A549 (cell line): ENCODE measurements at regions not wholly inside any gene's neighbourhood (a gene's known extent, or its start where the extent isn't known, plus 50 kb on each side); places are given as distances from the start of the nearest gene placed in this dataset.
A peak's percentile ranks its signal among the peaks of the same experiment; 100 is the strongest.

Source experiments
- ATAC-seq, 2 experiments: fragments of 200-7000 bp in 1 of 2; fragments of >200 bp in 1 of 2; cut with Nextera tagmentation in 1 of 2; cut with Tn5 transposase in 1 of 2; 3 replicates each; pipeline versions ENCODE4 v1.8.0 to v1.9.1; 2018 to 2020; ENCODE audit warnings: mild to moderate bottlenecking in 1 of 2, moderate library complexity in 1 of 2
- CTCF ChIA-PET: fragments of 300-600 bp; sonication (Branson Sonifier 250); formaldehyde crosslinking; extraction: SDS; loops from one replicate; lab custom pipeline; 2021; ENCODE audit warnings: antibody characterized with exemption, inconsistent platforms; lab: Yijun Ruan, JAX
- POLR2A ChIA-PET: fragments of 350-600 bp; formaldehyde crosslinking; extraction: SDS; loops from one replicate; lab custom pipeline; 2021; ENCODE audit warnings: antibody characterized with exemption, inconsistent platforms; lab: Yijun Ruan, JAX
- DNase-seq, 2 experiments: peaks; one replicate each; pipeline versions ENCODE4 v3.0.0 to v3.0.0-alpha.2; 2011 to 2016; ENCODE audit warnings: low read depth in 1 of 2, low spot score in 1 of 2
- FAIRE-seq: peaks from 2 replicates; lab custom pipeline; 2011; peaks lifted over from hg19 to GRCh38; lab: Jason Lieb, UNC
- H3K27ac ChIP-seq, 2 experiments: fragments of >200 bp; sonication (Bioruptor Twin); formaldehyde crosslinking; 3 replicates each; pipeline ENCODE4 v1.5.1; 2016 to 2017
- H3K4me1 ChIP-seq: fragments of >200 bp; sonication (Bioruptor Twin); formaldehyde crosslinking; 3 replicates; pipeline ENCODE4 v1.6.1; 2016
- H3K4me2 ChIP-seq: fragments of >200 bp; sonication (Bioruptor Twin); formaldehyde crosslinking; 3 replicates; pipeline ENCODE4 v1.6.1; 2016
- H3K4me3 ChIP-seq: fragments of >200 bp; sonication (Bioruptor Twin); formaldehyde crosslinking; 3 replicates; pipeline ENCODE4 v1.5.1; 2016
- H3K9me3 ChIP-seq: fragments of >200 bp; sonication (Bioruptor Twin); formaldehyde crosslinking; 3 replicates; pipeline ENCODE4 v1.6.1; 2016
- ATOH8 ChIP-seq: fragments of 250-450 bp; sonication (Bioruptor Pico); IDR thresholded peaks from 2 replicates; pipeline ENCODE4 v1.5.0; 2020; ENCODE audit warnings: low read depth, mild to moderate bottlenecking, moderate library complexity
- CEBPB ChIP-seq, 2 experiments: fragments of >200 bp in 1 of 2; sonication (Bioruptor Twin) in 1 of 2; formaldehyde crosslinking in 1 of 2; IDR thresholded peaks; 2 replicates each; pipeline ENCODE4 v1.6.1; 2012 to 2016
- EHF ChIP-seq: fragments of 250-450 bp; sonication (Bioruptor Pico); IDR thresholded peaks from 2 replicates; pipeline ENCODE4 v1.5.0; 2020; ENCODE audit warnings: mild to moderate bottlenecking
- ESRRA ChIP-seq: fragments of 150-350 bp; IDR thresholded peaks from 2 replicates; pipeline ENCODE4 v1.6.1; 2014; ENCODE audit warnings: mild to moderate bottlenecking, low read length, borderline replicate concordance
- FOSB ChIP-seq: fragments of 250-450 bp; sonication (Bioruptor Pico); IDR thresholded peaks from 2 replicates; pipeline ENCODE4 v1.5.0; 2020; ENCODE audit warnings: mild to moderate bottlenecking, moderate library complexity
- FOSL2 ChIP-seq, 2 experiments: fragments of 450-650 bp in 1 of 2; fragments of >200 bp in 1 of 2; sonication (Bioruptor Twin) in 1 of 2; formaldehyde crosslinking; IDR thresholded peaks; 2 replicates each; pipeline versions ENCODE4 v1.5.0 to v1.6.1; 2016 to 2020; ENCODE audit warnings: mild to moderate bottlenecking in 1 of 2, moderate library complexity in 1 of 2
- HES2 ChIP-seq: fragments of >200 bp; sonication (Bioruptor Twin); formaldehyde crosslinking; IDR thresholded peaks from 2 replicates; pipeline ENCODE4 v1.6.1; 2016
- MAFK ChIP-seq: fragments of 450-650 bp; IDR thresholded peaks from 2 replicates; pipeline ENCODE4 v1.6.1; 2014; ENCODE audit not compliant: partially characterized antibody
- MAZ ChIP-seq: fragments of 150-350 bp; IDR thresholded peaks from 2 replicates; pipeline ENCODE4 v1.6.1; 2014; ENCODE audit warnings: antibody characterized with exemption, low read depth, low read length, borderline replicate concordance
- MYC ChIP-seq: IDR thresholded peaks from 2 replicates; pipeline ENCODE4 v1.6.1; 2012; ENCODE audit warnings: mild to moderate bottlenecking, inconsistent platforms, low read length, improper control_type of control experiment, borderline replicate concordance
- NFE2L2 ChIP-seq: fragments of 150-350 bp; conservative IDR thresholded peaks from 2 replicates; pipeline ENCODE4 v1.6.1; 2014; ENCODE audit warnings: low read length
- NPAS2 ChIP-seq: fragments of 250-450 bp; sonication (Bioruptor Pico); IDR thresholded peaks from 2 replicates; pipeline ENCODE4 v1.8.0; 2022; ENCODE audit warnings: mild to moderate bottlenecking, moderate library complexity, borderline replicate concordance
- RAD21 ChIP-seq, 2 experiments: fragments of >200 bp in 1 of 2; sonication (Bioruptor Twin) in 1 of 2; formaldehyde crosslinking in 1 of 2; IDR thresholded peaks in 1 of 2; conservative IDR thresholded peaks in 1 of 2; 2 replicates in 1 of 2; 3 replicates in 1 of 2; pipeline ENCODE4 v1.6.1; 2012 to 2018; ENCODE audit warnings: inconsistent platforms in 1 of 2
- REST ChIP-seq: fragments of 200-600 bp; sonication (generic); IDR thresholded peaks from 2 replicates; pipeline ENCODE4 v1.6.1; 2016; ENCODE audit warnings: antibody characterized with exemption, mild to moderate bottlenecking, moderate library complexity
- RFX5 ChIP-seq: fragments of 450-650 bp; IDR thresholded peaks from 2 replicates; pipeline ENCODE4 v1.7.1; 2014; ENCODE audit warnings: antibody characterized with exemption, mild to moderate bottlenecking, moderate library complexity
- SREBF2 ChIP-seq: fragments of 450-650 bp; IDR thresholded peaks from 2 replicates; pipeline ENCODE4 v1.6.1; 2014; ENCODE audit warnings: mild to moderate bottlenecking, moderate library complexity
- ZFP36 ChIP-seq: fragments of 450-650 bp; IDR thresholded peaks from 2 replicates; pipeline ENCODE4 v1.6.1; 2014; ENCODE audit warnings: borderline replicate concordance; ENCODE audit not compliant: partially characterized antibody
- ZSCAN20 ChIP-seq: fragments of 250-450 bp; sonication (Bioruptor Pico); IDR thresholded peaks from 2 replicates; pipeline ENCODE4 v1.8.0; 2022; ENCODE audit warnings: mild to moderate bottlenecking, moderate library complexity
- WGBS: methylation state at CpG from one replicate; pipeline ENCODE4 v1.1.6; 2017; ENCODE audit errors: missing lambda C conversion rate; 5-methylcytosine and 5-hydroxymethylcytosine counted together

- no peak overlapping the region for H3K4me3 ChIP-seq
- CTCF ChIA-PET = interaction anchor here (0.6 kb wide), 1 partner anchor 11 kb away, joined by 3 read pairs; no protein-coding TSS in a partner anchor
- FAIRE-seq (no peak), DNase-seq (no peak), ATAC-seq (no peak)
- no peak overlapping the region for H3K4me2 ChIP-seq
- H3K9me3 ChIP-seq = no peaks in the 10 kb centered on the region
- no peak for TF ChIP-seq FOSL2 (IDR thresholded peaks at IDR 0.05)
- TF ChIP-seq FOSL2 (CRISPR knock-in tag; IDR thresholded peaks at IDR 0.05) = no peak
- TF ChIP-seq NPAS2 = no peak
- no peak for TF ChIP-seq MAZ
- no peak for TF ChIP-seq ESRRA
- no peak for TF ChIP-seq ATOH8
- TF ChIP-seq HES2 = no peak
- no peak for TF ChIP-seq CEBPB (IDR thresholded peaks at IDR 0.05)
- TF ChIP-seq NFE2L2 = no peak
- WGBS = 77% methylated on average over 4 of the region's 4 CpGs
- no peak overlapping the region for H3K27ac ChIP-seq
- peaks cover 10% of the 10 kb centered on the region; the same call in 2 of the 3 replicates for H3K4me1 ChIP-seq
- POLR2A ChIA-PET = no interaction called here
Observed at GRCh38 chr5:74405593-74405992, 234.9 kb downstream of the ENC1 start.

GRCh38 chr5:74404574-74405508 lies 235.7 kb downstream of the ENC1 start:
- WGBS = 74% methylated on average over 4 of the region's 4 CpGs
- FAIRE-seq = no peak
- no peak overlapping the region for H3K27ac ChIP-seq
- no peak overlapping the region for H3K4me3 ChIP-seq
- DNase-seq = no peak
- H3K9me3 ChIP-seq = no peaks in the 10 kb centered on the region
- POLR2A ChIA-PET = no interaction called here
- no peak for ATAC-seq
- peaks cover 10% of the 10 kb centered on the region; the same call in 2 of the 3 replicates for H3K4me1 ChIP-seq
- TF ChIP-seq MAFK (peak; percentile 61), RAD21 (conservative IDR thresholded peaks at IDR 0.05 in 1 of 2, IDR thresholded peaks at IDR 0.05 in 1 of 2) (no peak)
- TF ChIP-seq, all 56 proteins: peak for 1
- CTCF ChIA-PET = interaction anchor here (0.6 to 0.7 kb wide), 2 partner anchors 10 to 213 kb away, joined by 3 read pairs; no protein-coding TSS in a partner anchor
- H3K4me2 ChIP-seq = no peak overlapping the region

GRCh38 chr5:74403771-74404170 lies 236.8 kb downstream of the ENC1 start:
- CTCF ChIA-PET = no interaction called here
- 82% methylated on average over 2 of the region's 2 CpGs for WGBS
- FAIRE-seq = no peak

More at GRCh38 chr5:74403771-74404170, 236.8 kb downstream of the ENC1 start:
- Histone ChIP-seq H3K4me2 (no peak overlapping the region), H3K4me1 (peaks cover 10% of the 10 kb centered on the region; the same call in 2 of the 3 replicates), H3K9me3 (no peaks in the 10 kb centered on the region), H3K27ac (no peak overlapping the region), H3K4me3 (no peak overlapping the region)
- ATAC-seq (no peak), DNase-seq (no peak)
- TF ChIP-seq FOSL2 (IDR thresholded peaks at IDR 0.05) (no peak), FOSL2 (CRISPR knock-in tag; IDR thresholded peaks at IDR 0.05) (no peak), NPAS2 (no peak), SREBF2 (no peak), FOSB (CRISPR knock-in tag) (no peak), EHF (CRISPR knock-in tag) (no peak), REST (no peak), ZSCAN20 (CRISPR knock-in tag) (no peak), RFX5 (no peak), ZFP36 (no peak), MYC (no peak), MAFK (no peak)
- POLR2A ChIA-PET = no interaction called here
